ENCODE measurements at regions not wholly inside any gene's neighbourhood (a gene's known extent, or its start where the extent isn't known, plus 50 kb on each side); places are given as distances from the start of the nearest gene placed in this dataset.

GRCh38 chr1:163789911-163790310 is 468.2 kb downstream of the NUF2 start:
- in situ Hi-C loops (cut with HindIII; ENCODE audit: low pct_unique_long_range_greater_than_20kb, low sequenced_read_pairs) (no loop called here), intact Hi-C loops (cut with micrococcal nuclease; ENCODE audit: unreplicated experiment) (no loop called here)
- no peaks in the 10 kb centered on the region for H3K36me3 ChIP-seq (ENCODE audit: control insufficient read depth, insufficient read depth, low read length)
- 0 out of 2 replicates have a peak, but pooled peaks cover 2% of the 10 kb centered on the region for H3K9me3 ChIP-seq (ENCODE audit: control insufficient read depth, insufficient read depth, low read depth, low read length)
- no peak for ATAC-seq
- ChIA-PET POLR2A (no interaction called here), CTCF (no interaction called here)
- BruUV-seq (replicated peaks), result no TSS peak
- H3K27me3 ChIP-seq (ENCODE audit: control insufficient read depth, insufficient read depth, low read length), result no peaks in the 10 kb centered on the region
- TF ChIP-seq TCF7L2 (IDR thresholded peaks at IDR 0.05; ENCODE audit: low read depth, low read length), result no peak
- TF ChIP-seq POLR2AphosphoS5 (IDR thresholded peaks at IDR 0.05; ENCODE audit: low read depth, low read length), result no peak
- no peak for TF ChIP-seq REST (IDR thresholded peaks at IDR 0.05; ENCODE audit: insufficient read depth in 1 of 2, low read depth in 2 of 2, low read length in 1 of 2)
- no peaks in the 10 kb centered on the region for H3K4me1 ChIP-seq (ENCODE audit: control insufficient read depth, insufficient read depth, low read length)
- H3K4me3 ChIP-seq (ENCODE audit: low read depth in 2 of 2, low read length in 2 of 2), result no peak overlapping the region
- no peak for DNase-seq (ENCODE audit: low read depth, low spot score)
- H3K27ac ChIP-seq (ENCODE audit: low read length), result no peak overlapping the region

DNA sequence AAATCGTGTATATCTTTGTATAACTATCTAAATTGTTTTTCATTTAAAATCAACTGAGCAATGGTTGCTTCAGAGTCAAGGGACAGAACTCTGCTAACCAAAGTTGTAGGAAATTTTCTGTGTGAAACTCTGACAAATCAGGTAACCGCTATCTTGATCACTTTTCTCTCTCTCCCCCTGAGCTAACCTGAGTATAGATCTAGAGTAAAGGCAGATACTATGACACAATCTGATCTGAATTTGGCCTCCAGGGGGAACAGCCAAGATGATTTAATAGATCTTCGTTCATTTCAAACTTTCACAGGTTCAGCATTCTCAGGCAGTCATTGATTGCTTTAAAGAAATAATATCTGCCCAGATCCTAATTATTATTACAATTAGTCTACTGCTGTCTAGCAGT is 472.8 kb downstream of the NUF2 start:
- 0 out of 2 replicates have a peak, but pooled peaks cover 2% of the 10 kb centered on the region for H3K9me3 ChIP-seq (ENCODE audit: control insufficient read depth, insufficient read depth, low read depth, low read length)
- no peaks in the 10 kb centered on the region for H3K27me3 ChIP-seq (ENCODE audit: control insufficient read depth, insufficient read depth, low read length)
- BruUV-seq (replicated peaks), result no TSS peak
- H3K4me1 ChIP-seq (ENCODE audit: control insufficient read depth, insufficient read depth, low read length), result no peaks in the 10 kb centered on the region
- ChIA-PET CTCF (no interaction called here), POLR2A (no interaction called here)
- ATAC-seq, result no peak
- TF ChIP-seq, protein P1, sequence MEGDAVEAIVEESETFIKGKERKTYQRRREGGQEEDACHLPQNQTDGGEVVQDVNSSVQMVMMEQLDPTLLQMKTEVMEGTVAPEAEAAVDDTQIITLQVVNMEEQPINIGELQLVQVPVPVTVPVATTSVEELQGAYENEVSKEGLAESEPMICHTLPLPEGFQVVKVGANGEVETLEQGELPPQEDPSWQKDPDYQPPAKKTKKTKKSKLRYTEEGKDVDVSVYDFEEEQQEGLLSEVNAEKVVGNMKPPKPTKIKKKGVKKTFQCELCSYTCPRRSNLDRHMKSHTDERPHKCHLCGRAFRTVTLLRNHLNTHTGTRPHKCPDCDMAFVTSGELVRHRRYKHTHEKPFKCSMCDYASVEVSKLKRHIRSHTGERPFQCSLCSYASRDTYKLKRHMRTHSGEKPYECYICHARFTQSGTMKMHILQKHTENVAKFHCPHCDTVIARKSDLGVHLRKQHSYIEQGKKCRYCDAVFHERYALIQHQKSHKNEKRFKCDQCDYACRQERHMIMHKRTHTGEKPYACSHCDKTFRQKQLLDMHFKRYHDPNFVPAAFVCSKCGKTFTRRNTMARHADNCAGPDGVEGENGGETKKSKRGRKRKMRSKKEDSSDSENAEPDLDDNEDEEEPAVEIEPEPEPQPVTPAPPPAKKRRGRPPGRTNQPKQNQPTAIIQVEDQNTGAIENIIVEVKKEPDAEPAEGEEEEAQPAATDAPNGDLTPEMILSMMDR (IDR thresholded peaks at IDR 0.05), result no peak
- TF ChIP-seq POLR2AphosphoS5 (IDR thresholded peaks at IDR 0.05; ENCODE audit: low read depth, low read length), result no peak
- no peak for TF ChIP-seq SIN3A (IDR thresholded peaks at IDR 0.05; ENCODE audit: borderline replicate concordance, insufficient read depth, low read depth, low read length)
- TF ChIP-seq REST (IDR thresholded peaks at IDR 0.05; ENCODE audit: insufficient read depth in 1 of 2, low read depth in 2 of 2, low read length in 1 of 2), result no peak
- no peak for TF ChIP-seq TCF7L2 (IDR thresholded peaks at IDR 0.05; ENCODE audit: low read depth, low read length)
- H3K36me3 ChIP-seq (ENCODE audit: control insufficient read depth, insufficient read depth, low read length), result no peaks in the 10 kb centered on the region
- no peak overlapping the region for H3K27ac ChIP-seq (ENCODE audit: low read length)
- H3K4me3 ChIP-seq (ENCODE audit: low read depth in 2 of 2, low read length in 2 of 2), result no peak overlapping the region
- in situ Hi-C loops (cut with HindIII; ENCODE audit: low pct_unique_long_range_greater_than_20kb, low sequenced_read_pairs) (no loop called here), intact Hi-C loops (cut with micrococcal nuclease; ENCODE audit: unreplicated experiment) (no loop called here)
- no peak for DNase-seq (ENCODE audit: low read depth, low spot score)
